ENCODE measurements at regions not wholly inside any gene's neighbourhood (a gene's known extent, or its start where the extent isn't known, plus 50 kb on each side); places are given as distances from the start of the nearest gene placed in this dataset.

GRCh38 chr13:69180034-69180433 is 927.6 kb upstream of the ATXN8OS start:
- Histone ChIP-seq H3K9ac (replicated peaks in 1 of 4; ENCODE audit: extremely low read depth in 1 of 4, low read depth in 3 of 4, low read length in 3 of 4) (no peak overlapping the region), H3K18ac (ENCODE audit: extremely low read depth, low read length) (no peak overlapping the region), H3K79me2 (ENCODE audit: control insufficient read depth in 1 of 2, insufficient read depth in 2 of 2, low read length in 2 of 2) (no peaks in the 10 kb centered on the region), H3K79me1 (ENCODE audit: low read depth, low read length) (no peaks in the 10 kb centered on the region), H3K4me2 (ENCODE audit: insufficient read depth in 1 of 2, low read depth in 2 of 2, low read length in 2 of 2) (no peak overlapping the region), H2AFZ (ENCODE audit: low read length) (no peak overlapping the region), H3K4me1 (replicated peaks in 1 of 4; ENCODE audit: control insufficient read depth in 3 of 4, insufficient read depth in 4 of 4, low read length in 3 of 4) (no peaks in the 10 kb centered on the region), H3K36me3 (ENCODE audit: control insufficient read depth in 2 of 4, insufficient read depth in 4 of 4, low read length in 3 of 4) (no peaks in the 10 kb centered on the region), H3K4me3 (ENCODE audit: extremely low read depth in 1 of 4, insufficient read depth in 2 of 4, low read depth in 3 of 4, low read length in 4 of 4) (no peak overlapping the region), H2BK5ac (ENCODE audit: low read depth, low read length) (no peak overlapping the region), H3K14ac (ENCODE audit: insufficient read length) (no peak overlapping the region), H3K27me3 (replicated peaks in 1 of 4; ENCODE audit: control insufficient read depth in 3 of 4, extremely low read depth in 1 of 4, insufficient read depth in 3 of 4, low read length in 3 of 4) (no peaks in the 10 kb centered on the region), H2AK5ac (ENCODE audit: low read depth, low read length) (no peak overlapping the region), H2BK20ac (ENCODE audit: low read length) (no peak overlapping the region), H3K23ac (ENCODE audit: insufficient read length) (no peak overlapping the region), H3K23me2 (ENCODE audit: low read depth, low read length) (no peaks in the 10 kb centered on the region), H4K91ac (replicated peaks; ENCODE audit: insufficient read length, low read length) (no peak overlapping the region), H3K27ac (ENCODE audit: low read depth, low read length) (no peak overlapping the region), H2BK120ac (replicated peaks; ENCODE audit: low read depth, low read length) (no peak overlapping the region), H2BK12ac (ENCODE audit: low read depth, low read length) (no peak overlapping the region), H3K4ac (replicated peaks; ENCODE audit: insufficient read length, low read depth, low read length) (no peak overlapping the region), H3K9me3 (ENCODE audit: insufficient read depth in 2 of 2, low read depth in 1 of 2, low read length in 1 of 2) (no peaks in the 10 kb centered on the region), H3K56ac (replicated peaks; ENCODE audit: insufficient read length, low read depth, low read length) (no peak overlapping the region), H4K8ac (ENCODE audit: extremely low read depth, insufficient read depth, low read length) (no peak overlapping the region), H4K20me1 (replicated peaks in 1 of 2; ENCODE audit: control insufficient read depth in 1 of 2, insufficient read depth in 2 of 2, low read length in 2 of 2) (no peaks in the 10 kb centered on the region), H2BK15ac (ENCODE audit: low read length) (no peak overlapping the region), H4K5ac (ENCODE audit: insufficient read length, low read depth, low read length) (no peak overlapping the region)
- POLR2A ChIA-PET (ENCODE audit: partially characterized antibody), result no interaction called here
- CTCF ChIA-PET (ENCODE audit: partially characterized antibody), result no interaction called here
- 80% methylated on average over 5 of the region's 5 CpGs; no CpG with 5 or more reads in 1 of the 2 experiments for WGBS, 2 experiments (ENCODE audit: extremely low coverage in 1 of 2, insufficient coverage in 1 of 2, insufficient read length in 1 of 2, insufficient replicate concordance in 2 of 2, low coverage in 1 of 2, low lambda C conversion rate in 2 of 2, missing lambda C conversion rate in 1 of 2)
- peak; percentile 13 for FAIRE-seq
- no peak for DNase-seq (ENCODE audit: low read depth in 1 of 2, low spot score in 2 of 2)
- TF ChIP-seq CEBPB (IDR thresholded peaks at IDR 0.05; ENCODE audit: low read depth, low read length), result no peak
- TF ChIP-seq E2F6 (IDR thresholded peaks at IDR 0.05), result no peak
- TF ChIP-seq RNF2 (IDR thresholded peaks at IDR 0.05; ENCODE audit: borderline replicate concordance, low read depth, low read length, missing control alignments, poor library complexity, severe bottlenecking), result no peak
- TF ChIP-seq BRCA1 (IDR thresholded peaks at IDR 0.05; ENCODE audit: low read depth, low read length), result no peak
- no peak for TF ChIP-seq CHD1 (IDR thresholded peaks at IDR 0.05; ENCODE audit: low read depth, low read length)
- no peak for TF ChIP-seq ASH2L (IDR thresholded peaks at IDR 0.05; ENCODE audit: low read length)
- TF ChIP-seq KDM5A (IDR thresholded peaks at IDR 0.05; ENCODE audit: low read length), result no peak
- TF ChIP-seq POLR2A (IDR thresholded peaks at IDR 0.05; ENCODE audit: control extremely low read depth in 1 of 2, low read depth in 2 of 2, low read length in 2 of 2), result no peak
- no peak for TF ChIP-seq FOSL1 (IDR thresholded peaks at IDR 0.05; ENCODE audit: insufficient read depth, low read depth, low read length)
- TF ChIP-seq TAF1 (IDR thresholded peaks at IDR 0.05; ENCODE audit: low read depth, low read length), result no peak
- no peak for TF ChIP-seq RAD21 (IDR thresholded peaks at IDR 0.05 in 1 of 2, conservative IDR thresholded peaks at IDR 0.05 in 1 of 2; ENCODE audit: low read depth in 2 of 2, low read length in 2 of 2)
- no peak for TF ChIP-seq POU5F1 (IDR thresholded peaks at IDR 0.05; ENCODE audit: low read depth, low read length)
- no peak for TF ChIP-seq RFX5 (IDR thresholded peaks at IDR 0.05; ENCODE audit: borderline replicate concordance, low read depth, low read length)

All from H1 (cell line).